Superior temporal gyrus (tissue), 1 donor: ENCODE measurements at regions not wholly inside any gene's neighbourhood (a gene's known extent, or its start where the extent isn't known, plus 50 kb on each side); places are given as distances from the start of the nearest gene placed in this dataset.
"Not testable (repeated sequence)": the region's sequence is repeated elsewhere in the genome, so short reads cannot be mapped to it uniquely, and the experiment has no call there.

ENCODE experiments used
- DNase-seq: peaks from one replicate; pipeline ENCODE4 v3.0.0-alpha.2; 2016; ENCODE audit errors: extremely low spot score

- not testable (repeated sequence) for DNase-seq
These were observed 159.4 kb downstream of the SKIDA1 start for GRCh38 chr10:21366108-21366507.

- DNase-seq, result peak; percentile 23
These were observed 161.0 kb downstream of the SKIDA1 start for GRCh38 chr10:21364196-21365114.

GRCh38 chr10:21363731-21364104 lies 161.8 kb downstream of the SKIDA1 start:
- no peak for DNase-seq

- DNase-seq, result no peak
These were observed 162.3 kb downstream of the SKIDA1 start for GRCh38 chr10:21363092-21363730.

- no peak for DNase-seq
These were observed 166.3 kb downstream of the SKIDA1 start for GRCh38 chr10:21359202-21359601.

GRCh38 chr10:21355591-21356011 lies 169.9 kb downstream of the SKIDA1 start:
- DNase-seq, result no peak

- DNase-seq, result no peak
These were observed 172.6 kb downstream of the SKIDA1 start for GRCh38 chr10:21352886-21353285.

- not testable (repeated sequence) for DNase-seq
These were observed 173.9 kb downstream of the SKIDA1 start for GRCh38 chr10:21351594-21351993.

GRCh38 chr10:21349912-21350286 lies 175.6 kb downstream of the SKIDA1 start:
- DNase-seq, result no peak

- DNase-seq, result no peak
These were observed 177.7 kb downstream of the SKIDA1 start for GRCh38 chr10:21347785-21348170.

- no peak for DNase-seq
These were observed 178.3 kb downstream of the SKIDA1 start for GRCh38 chr10:21347043-21347784.

GRCh38 chr10:21343087-21343486 lies 182.4 kb downstream of the SKIDA1 start:
- DNase-seq, result no peak

GRCh38 chr10:21342499-21342898 lies 183.0 kb downstream of the SKIDA1 start:
- not testable (repeated sequence) for DNase-seq

- DNase-seq, result no peak
These were observed 185.2 kb downstream of the SKIDA1 start for GRCh38 chr10:21340331-21340730.

- no peak for DNase-seq
These were observed 188.2 kb downstream of the SKIDA1 start for GRCh38 chr10:21337171-21337792.

- DNase-seq, result no peak
These were observed 188.9 kb downstream of the SKIDA1 start for GRCh38 chr10:21336476-21337170.

- DNase-seq, result no peak
These were observed 190.4 kb downstream of the SKIDA1 start for GRCh38 chr10:21334891-21335696.

- no peak for DNase-seq
These were observed 194.9 kb downstream of the SKIDA1 start for GRCh38 chr10:21330628-21331020.

GRCh38 chr10:21329995-21330627 lies 195.4 kb downstream of the SKIDA1 start:
- no peak for DNase-seq
